DMS114 treated with DMSO at 0.1 percent for 48 hours (cell line): ENCODE measurements at regions not wholly inside any gene's neighbourhood (a gene's known extent, or its start where the extent isn't known, plus 50 kb on each side); places are given as distances from the start of the nearest gene placed in this dataset.
"Not testable (repeated sequence)": the region's sequence is repeated elsewhere in the genome, so short reads cannot be mapped to it uniquely, and the experiment has no call there.

Experiments used
- DNase-seq: peaks from one replicate; lab custom pipeline; 2025; ENCODE audit not compliant: unreplicated experiment; lab: John Stamatoyannopoulos, UW

- DNase-seq = no peak
These were observed 577.1 kb downstream of the PIK3C3 start for GRCh38 chr18:42532119-42532518.

DNA sequence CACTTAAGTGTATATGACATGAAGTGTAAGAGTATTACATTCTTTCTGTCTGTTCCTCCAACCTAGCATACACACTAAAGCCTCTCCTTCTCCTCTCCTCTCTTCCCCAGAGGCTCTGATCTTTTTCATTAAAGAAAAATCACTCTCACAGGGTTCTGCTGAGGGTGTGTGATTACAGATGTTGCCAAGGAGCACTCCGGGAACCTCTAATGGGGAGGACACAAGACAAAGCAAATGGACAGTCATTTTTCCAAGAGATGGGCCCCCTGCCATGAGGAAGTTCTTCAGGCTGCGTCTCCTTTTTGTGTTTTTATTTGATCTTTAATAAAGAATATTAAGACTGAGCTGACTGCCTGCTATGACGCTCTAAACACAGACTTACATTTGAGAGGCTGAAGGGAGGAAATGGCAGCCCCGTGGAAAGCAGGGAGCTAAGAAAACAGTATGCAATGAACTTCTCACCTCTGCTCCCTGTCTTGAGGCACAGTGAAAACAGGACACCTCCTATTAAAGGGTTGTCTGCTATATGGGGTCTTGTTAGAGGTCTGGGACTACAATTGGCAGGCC is 578.1 kb downstream of the PIK3C3 start:
- no peak for DNase-seq

DNA sequence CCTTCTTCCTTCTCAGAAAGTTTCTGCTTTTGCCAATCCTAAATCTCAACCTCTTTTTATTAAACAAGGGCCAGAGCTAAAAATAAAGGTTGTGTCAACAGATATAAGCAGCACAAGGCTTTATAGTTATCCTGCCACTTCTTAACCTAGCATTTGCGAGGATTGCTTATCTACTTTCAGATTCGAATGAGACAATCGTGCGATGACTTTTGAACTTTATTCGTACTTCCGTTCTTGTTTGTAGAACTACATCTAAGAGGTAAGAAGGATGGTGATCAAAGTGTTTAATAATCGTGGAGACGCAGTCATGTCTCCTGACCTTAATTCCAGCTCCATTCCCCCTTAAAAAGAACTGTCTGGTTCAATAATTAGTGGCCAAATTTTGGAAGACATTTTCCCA is 578.6 kb downstream of the PIK3C3 start:
- no peak for DNase-seq

GRCh38 chr18:42534313-42534712 is 579.3 kb downstream of the PIK3C3 start:
- no peak for DNase-seq

GRCh38 chr18:42536442-42536841 is 579.0 kb downstream of the RIT2 start:
- DNase-seq = no peak

- DNase-seq = no peak
These were observed 578.2 kb downstream of the RIT2 start for GRCh38 chr18:42537291-42537690.

DNA sequence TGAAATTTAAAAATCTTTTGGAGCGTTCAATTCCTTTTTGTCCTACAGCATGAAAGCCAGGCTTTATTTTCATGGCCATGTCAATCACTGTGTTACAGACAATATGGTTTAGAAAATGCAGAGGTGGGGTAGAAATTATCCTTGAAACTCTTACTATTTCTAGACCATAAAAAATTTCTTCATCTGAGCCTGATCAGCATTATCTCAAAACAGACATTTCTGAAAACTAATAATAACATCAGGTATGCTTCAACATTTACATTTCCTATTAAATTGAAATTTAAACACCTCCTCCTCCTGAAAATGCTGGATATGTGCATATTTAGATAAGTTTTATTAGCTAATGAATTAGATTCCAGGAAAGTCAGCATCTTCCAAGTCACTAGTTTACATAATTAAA is 570.6 kb downstream of the RIT2 start:
- no peak for DNase-seq

- DNase-seq = no peak
These were observed 569.7 kb downstream of the RIT2 start for GRCh38 chr18:42545825-42546224.

DNA sequence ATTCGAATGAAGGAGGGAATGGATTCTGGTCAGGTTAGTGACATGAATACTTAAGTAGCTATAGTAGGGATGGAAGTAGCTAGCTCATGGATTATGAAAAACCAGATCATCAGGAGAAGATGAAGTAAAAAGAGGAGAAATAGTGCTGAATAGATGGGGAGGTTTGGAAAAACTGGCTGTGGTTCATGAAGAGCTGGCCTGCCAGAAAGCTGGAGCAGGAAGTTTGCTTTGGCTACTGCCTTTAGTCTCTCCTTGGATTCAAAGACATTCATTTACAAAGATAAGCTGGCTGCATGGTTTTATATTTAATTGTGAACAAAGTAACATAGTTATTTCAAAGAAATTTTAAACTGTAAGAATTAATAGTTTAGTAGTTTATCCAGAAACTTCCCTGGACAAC is 567.0 kb downstream of the RIT2 start:
- no peak for DNase-seq

- no peak for DNase-seq
These were observed 565.9 kb downstream of the RIT2 start for GRCh38 chr18:42549596-42549995.

DNA sequence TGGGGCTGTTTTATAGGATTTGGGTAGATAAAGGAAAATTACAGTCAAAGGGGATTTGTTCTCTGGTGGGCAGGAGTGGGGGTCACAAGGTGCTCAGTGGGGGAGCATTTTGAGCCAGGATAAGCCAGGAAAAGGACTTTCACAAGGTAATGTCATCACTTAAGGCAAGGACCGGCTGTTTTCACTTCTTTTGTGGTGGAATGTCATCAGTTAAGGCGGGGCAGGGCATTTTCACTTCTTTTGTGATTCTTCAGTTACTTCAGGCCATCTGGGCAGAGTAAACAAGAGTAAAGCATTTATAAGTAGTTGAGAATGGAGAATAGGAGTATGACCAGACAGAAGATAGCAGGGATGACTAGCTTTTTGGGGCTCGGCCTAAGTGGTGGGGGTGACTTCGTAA is 562.9 kb downstream of the RIT2 start:
- not testable (repeated sequence) for DNase-seq

GRCh38 chr18:42559069-42559690 is 556.3 kb downstream of the RIT2 start:
- no peak for DNase-seq

GRCh38 chr18:42561521-42561920 is 554.0 kb downstream of the RIT2 start:
- no peak for DNase-seq

- no peak for DNase-seq
These were observed 551.5 kb downstream of the RIT2 start for GRCh38 chr18:42563995-42564394.

DNA sequence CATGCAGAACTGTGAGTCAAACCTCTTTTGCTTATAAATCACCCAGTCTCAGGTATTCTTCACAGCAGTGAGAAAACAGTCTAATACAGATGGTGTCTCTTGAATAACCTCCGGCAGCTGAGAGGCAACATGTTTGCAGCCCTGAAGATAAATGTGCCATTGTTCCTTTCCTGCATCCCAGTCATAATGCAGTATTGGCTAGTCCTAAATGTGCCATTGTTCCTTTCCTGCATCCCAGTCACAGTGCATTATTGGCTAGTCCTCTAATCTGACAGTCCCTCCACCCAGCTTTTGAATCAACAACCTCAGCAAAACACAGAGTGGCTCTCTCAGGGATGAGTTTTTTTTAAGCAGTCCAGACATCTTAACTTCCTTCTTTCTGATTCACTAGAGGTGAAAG is 550.7 kb downstream of the RIT2 start:
- DNase-seq = no peak

DNA sequence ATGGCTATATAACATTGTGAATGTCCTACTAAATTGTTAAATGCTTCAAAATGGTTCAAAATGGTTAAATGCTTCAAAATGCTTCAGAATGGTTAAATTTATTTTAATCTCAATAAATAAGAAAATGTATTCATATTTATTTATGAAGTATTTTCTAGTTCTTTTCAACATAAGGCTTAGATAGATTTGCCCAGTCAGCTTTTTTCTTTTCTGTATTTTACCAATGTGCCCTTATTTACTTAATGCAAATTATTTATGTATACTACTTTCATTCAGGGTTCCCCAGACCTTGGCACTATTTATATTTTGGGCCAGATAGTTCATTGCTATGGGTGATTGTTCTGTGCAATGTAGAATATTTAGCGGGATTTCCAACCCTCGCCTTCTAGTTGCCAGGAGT is 546.7 kb downstream of the RIT2 start:
- DNase-seq = no peak

GRCh38 chr18:42574871-42575270 is 540.6 kb downstream of the RIT2 start:
- no peak for DNase-seq

DNA sequence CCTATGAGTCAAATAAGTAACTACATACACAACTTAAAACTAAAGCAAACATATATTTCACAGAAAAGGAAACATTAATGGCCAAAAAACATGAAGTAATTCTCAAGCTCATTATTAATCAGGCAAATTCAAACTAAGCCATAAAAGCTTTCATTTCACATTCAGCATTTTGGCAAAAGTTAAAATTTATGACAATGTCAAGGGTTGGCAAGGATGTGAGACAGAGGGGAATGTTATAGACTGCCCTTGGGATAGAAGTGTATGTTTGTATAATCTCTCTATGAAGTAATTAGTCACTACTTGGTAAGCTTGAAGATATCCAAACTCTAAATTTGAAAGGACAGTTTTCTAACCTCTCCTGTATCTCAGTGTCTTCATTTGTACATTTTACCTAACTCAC is 539.4 kb downstream of the RIT2 start:
- no peak for DNase-seq

- DNase-seq = no peak
These were observed 536.7 kb downstream of the RIT2 start for GRCh38 chr18:42578792-42579191.

DNA sequence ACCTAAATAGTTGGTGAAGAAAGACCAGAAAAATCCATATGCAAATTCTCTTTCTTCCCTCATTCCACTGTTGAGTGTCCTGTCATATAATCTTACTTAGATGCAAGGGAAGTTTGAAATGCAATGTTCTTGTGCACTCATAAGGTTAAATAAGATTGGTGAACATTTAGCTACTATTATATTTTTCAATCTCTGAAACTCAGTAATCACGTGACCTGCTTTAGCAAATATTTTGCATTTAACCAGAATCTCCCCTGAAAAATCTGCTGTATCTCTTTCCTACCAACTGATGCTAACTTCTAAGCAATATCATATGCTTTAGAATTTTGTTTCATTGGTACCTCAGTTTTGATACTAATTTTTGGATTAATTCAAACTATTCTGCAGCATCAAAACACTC is 533.2 kb downstream of the RIT2 start:
- no peak for DNase-seq

GRCh38 chr18:42583283-42583731 is 532.2 kb downstream of the RIT2 start:
- peak; percentile 1 for DNase-seq

DNA sequence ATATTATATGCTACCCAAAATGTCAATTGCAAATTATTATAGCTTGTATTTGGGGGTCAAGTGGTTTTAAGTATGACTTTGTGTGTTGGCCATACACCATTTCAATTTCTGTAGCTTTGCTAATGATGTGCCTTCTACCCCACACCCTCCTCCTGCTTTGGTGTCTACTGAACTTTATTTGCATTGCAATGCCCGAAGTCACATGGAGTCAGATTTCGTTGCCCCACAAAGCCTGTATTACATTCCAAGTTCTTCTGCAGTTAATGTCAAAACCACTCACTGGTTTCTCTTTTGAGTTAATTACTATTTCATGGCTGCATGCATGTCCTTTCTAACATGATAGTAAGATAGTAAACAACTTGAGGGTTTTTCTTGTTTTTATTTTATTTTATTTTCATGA is 528.9 kb downstream of the RIT2 start:
- DNase-seq = no peak

GRCh38 chr18:42588786-42589185 is 526.7 kb downstream of the RIT2 start:
- DNase-seq = no peak
